ENCODE measurements at regions not wholly inside any gene's neighbourhood (a gene's known extent, or its start where the extent isn't known, plus 50 kb on each side); places are given as distances from the start of the nearest gene placed in this dataset.

DNA sequence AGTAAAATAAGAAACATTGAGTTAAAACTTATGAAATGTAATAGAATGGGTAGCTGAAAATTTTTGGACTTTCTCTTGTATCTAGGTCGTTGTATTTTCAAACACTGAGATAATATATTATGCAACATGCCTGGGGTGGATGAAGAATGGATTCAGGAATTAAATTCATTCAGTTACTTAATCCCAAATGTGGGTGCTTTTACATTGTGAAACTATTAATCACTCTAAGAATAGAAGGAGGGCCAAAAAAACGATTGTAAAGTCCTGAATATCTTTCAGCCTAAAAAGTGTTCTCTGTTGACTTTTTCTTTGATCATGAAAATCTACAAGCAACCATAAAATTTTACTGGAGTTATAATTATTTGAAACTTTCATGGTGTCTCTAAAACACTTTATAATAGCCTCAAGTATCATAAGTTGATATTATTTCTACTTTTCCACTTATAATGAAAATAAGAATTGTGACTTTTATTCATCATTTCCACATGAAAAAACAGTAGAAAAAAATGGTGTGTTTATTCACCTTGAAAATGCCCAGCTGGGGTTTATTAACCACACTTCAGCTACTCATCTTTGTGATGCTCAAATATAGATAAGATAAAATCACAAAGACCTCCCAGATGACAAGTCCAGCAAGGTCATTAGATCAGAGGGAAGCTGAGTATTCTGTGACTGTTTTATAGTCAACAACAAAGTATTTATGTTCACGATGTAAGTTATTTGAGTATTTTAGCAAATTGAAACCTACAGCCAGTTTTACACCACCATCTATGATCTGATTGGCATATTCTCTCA is 619.9 kb upstream of the SOX9 start:
- no peak overlapping the region for H2AFZ ChIP-seq (ENCODE audit: low read depth, low read length, severe bottlenecking)
- no peaks in the 10 kb centered on the region for H3F3A ChIP-seq (ENCODE audit: insufficient read depth)
- H3K4me2 ChIP-seq (ENCODE audit: low read depth, low read length, poor library complexity, severe bottlenecking): no peak overlapping the region
- H4K20me1 ChIP-seq (ENCODE audit: low read depth, low read length): no peaks in the 10 kb centered on the region
- H3K9me3 ChIP-seq (ENCODE audit: insufficient read depth, low read length): no peaks in the 10 kb centered on the region
- no peaks in the 10 kb centered on the region for H3K79me2 ChIP-seq (ENCODE audit: insufficient read depth, low read length)
- no peaks in the 10 kb centered on the region for H3K9me2 ChIP-seq (replicated peaks; ENCODE audit: insufficient read depth, low read length)
- H3K4me3 ChIP-seq (ENCODE audit: insufficient read depth, low read length, poor library complexity, severe bottlenecking): no peak overlapping the region
- TF ChIP-seq, protein P1, sequence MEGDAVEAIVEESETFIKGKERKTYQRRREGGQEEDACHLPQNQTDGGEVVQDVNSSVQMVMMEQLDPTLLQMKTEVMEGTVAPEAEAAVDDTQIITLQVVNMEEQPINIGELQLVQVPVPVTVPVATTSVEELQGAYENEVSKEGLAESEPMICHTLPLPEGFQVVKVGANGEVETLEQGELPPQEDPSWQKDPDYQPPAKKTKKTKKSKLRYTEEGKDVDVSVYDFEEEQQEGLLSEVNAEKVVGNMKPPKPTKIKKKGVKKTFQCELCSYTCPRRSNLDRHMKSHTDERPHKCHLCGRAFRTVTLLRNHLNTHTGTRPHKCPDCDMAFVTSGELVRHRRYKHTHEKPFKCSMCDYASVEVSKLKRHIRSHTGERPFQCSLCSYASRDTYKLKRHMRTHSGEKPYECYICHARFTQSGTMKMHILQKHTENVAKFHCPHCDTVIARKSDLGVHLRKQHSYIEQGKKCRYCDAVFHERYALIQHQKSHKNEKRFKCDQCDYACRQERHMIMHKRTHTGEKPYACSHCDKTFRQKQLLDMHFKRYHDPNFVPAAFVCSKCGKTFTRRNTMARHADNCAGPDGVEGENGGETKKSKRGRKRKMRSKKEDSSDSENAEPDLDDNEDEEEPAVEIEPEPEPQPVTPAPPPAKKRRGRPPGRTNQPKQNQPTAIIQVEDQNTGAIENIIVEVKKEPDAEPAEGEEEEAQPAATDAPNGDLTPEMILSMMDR (IDR thresholded peaks at IDR 0.05; ENCODE audit: insufficient read depth, low read length, poor library complexity, severe bottlenecking): no peak
- TF ChIP-seq EZH2phosphoT487 (conservative IDR thresholded peaks at IDR 0.05; ENCODE audit: low read length): no peak
- H3K9ac ChIP-seq (ENCODE audit: low read length): no peak overlapping the region
- H3K27me3 ChIP-seq (ENCODE audit: low read length): no peaks in the 10 kb centered on the region
- no peak overlapping the region for H3K27ac ChIP-seq (ENCODE audit: low read depth, low read length)
- H3K36me3 ChIP-seq (ENCODE audit: low read length): no peaks in the 10 kb centered on the region

DNA sequence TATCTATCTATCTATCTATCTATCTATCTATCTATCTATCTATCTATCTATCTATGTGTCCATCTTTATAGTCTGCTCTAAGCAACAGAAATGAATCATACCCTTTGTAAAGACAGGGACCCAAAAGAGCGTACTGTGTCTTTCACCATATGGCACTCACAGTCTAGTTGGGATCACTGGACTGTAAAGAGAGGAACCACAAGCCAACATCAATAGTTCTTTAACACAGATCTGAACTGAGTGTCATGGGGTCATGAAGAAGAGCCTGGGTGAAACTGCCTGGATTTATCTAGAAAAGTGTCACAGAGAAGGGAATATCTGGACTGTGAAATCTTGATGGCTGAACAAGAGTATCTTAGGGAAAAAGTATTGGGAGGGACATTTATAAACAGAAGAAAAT is 619.1 kb upstream of the SOX9 start:
- TF ChIP-seq EZH2phosphoT487 (conservative IDR thresholded peaks at IDR 0.05; ENCODE audit: low read length): no peak
- TF ChIP-seq, protein P1 (IDR thresholded peaks at IDR 0.05; ENCODE audit: insufficient read depth, low read length, poor library complexity, severe bottlenecking): no peak
- no peaks in the 10 kb centered on the region for H3K79me2 ChIP-seq (ENCODE audit: insufficient read depth, low read length)

DNA sequence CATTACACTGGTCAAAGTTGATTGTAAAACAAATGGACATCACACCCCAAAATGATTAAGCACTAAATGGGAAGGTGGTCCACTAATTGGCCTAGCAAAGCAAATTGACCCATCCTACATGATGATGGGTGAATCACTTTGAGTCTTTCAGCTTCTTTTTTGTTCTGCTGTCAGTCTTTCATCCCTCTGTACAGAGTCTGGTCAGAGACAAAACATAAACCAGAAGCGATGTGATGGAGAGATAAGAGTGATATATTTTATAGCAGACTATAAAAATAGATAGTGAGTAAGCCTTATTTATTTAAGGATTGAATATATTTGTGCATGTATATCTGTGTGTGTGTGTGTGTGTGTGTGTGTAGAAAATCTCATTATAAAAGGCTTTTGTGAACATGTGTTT is 618.4 kb upstream of the SOX9 start:
- Histone ChIP-seq H3K36me3 (ENCODE audit: low read length) (no peaks in the 10 kb centered on the region), H3K9me3 (ENCODE audit: insufficient read depth, low read length) (no peaks in the 10 kb centered on the region), H3K9ac (ENCODE audit: low read length) (no peak overlapping the region), H3F3A (ENCODE audit: insufficient read depth) (no peaks in the 10 kb centered on the region), H3K9me2 (replicated peaks; ENCODE audit: insufficient read depth, low read length) (no peaks in the 10 kb centered on the region), H3K4me2 (ENCODE audit: low read depth, low read length, poor library complexity, severe bottlenecking) (no peak overlapping the region), H3K79me2 (ENCODE audit: insufficient read depth, low read length) (no peaks in the 10 kb centered on the region), H2AFZ (ENCODE audit: low read depth, low read length, severe bottlenecking) (no peak overlapping the region), H3K27ac (ENCODE audit: low read depth, low read length) (no peak overlapping the region), H3K4me3 (ENCODE audit: insufficient read depth, low read length, poor library complexity, severe bottlenecking) (no peak overlapping the region), H4K20me1 (ENCODE audit: low read depth, low read length) (no peaks in the 10 kb centered on the region), H3K27me3 (ENCODE audit: low read length) (no peaks in the 10 kb centered on the region)
- TF ChIP-seq, protein P1 (IDR thresholded peaks at IDR 0.05; ENCODE audit: insufficient read depth, low read length, poor library complexity, severe bottlenecking): no peak
- no peak for TF ChIP-seq EZH2phosphoT487 (conservative IDR thresholded peaks at IDR 0.05; ENCODE audit: low read length)

More for the DNA sequence above, 619.1 kb upstream of the SOX9 start:
- H3K9me2 ChIP-seq (replicated peaks; ENCODE audit: insufficient read depth, low read length): no peaks in the 10 kb centered on the region
- no peaks in the 10 kb centered on the region for H3K27me3 ChIP-seq (ENCODE audit: low read length)
- H3F3A ChIP-seq (ENCODE audit: insufficient read depth): no peaks in the 10 kb centered on the region
- no peak overlapping the region for H3K9ac ChIP-seq (ENCODE audit: low read length)
- no peak overlapping the region for H3K27ac ChIP-seq (ENCODE audit: low read depth, low read length)
- no peak overlapping the region for H3K4me3 ChIP-seq (ENCODE audit: insufficient read depth, low read length, poor library complexity, severe bottlenecking)
- no peak overlapping the region for H2AFZ ChIP-seq (ENCODE audit: low read depth, low read length, severe bottlenecking)
- no peaks in the 10 kb centered on the region for H4K20me1 ChIP-seq (ENCODE audit: low read depth, low read length)
- H3K36me3 ChIP-seq (ENCODE audit: low read length): no peaks in the 10 kb centered on the region
- no peaks in the 10 kb centered on the region for H3K9me3 ChIP-seq (ENCODE audit: insufficient read depth, low read length)
- H3K4me2 ChIP-seq (ENCODE audit: low read depth, low read length, poor library complexity, severe bottlenecking): no peak overlapping the region
